WTC11 (cell line): ENCODE measurements at regions not wholly inside any gene's neighbourhood (a gene's known extent, or its start where the extent isn't known, plus 50 kb on each side); places are given as distances from the start of the nearest gene placed in this dataset.

ENCODE experiments used
- ATAC-seq: fragments of 200-7000 bp; cut with Tn5 transposase; 2 replicates; pipeline ENCODE4 v1.10.0; 2021; ENCODE audit warnings: mild to moderate bottlenecking, moderate library complexity
- CTCF ChIA-PET: fragments of 300-600 bp; sonication (Branson Sonifier 250); formaldehyde crosslinking; loops from one replicate; lab custom pipeline; 2021; ENCODE audit warnings: antibody characterized with exemption; lab: Charles Lee
- POLR2A ChIA-PET: fragments of 350-600 bp; sonication (Branson Sonifier 250); formaldehyde crosslinking; loops from one replicate; lab custom pipeline; 2021; ENCODE audit warnings: antibody characterized with exemption; lab: Charles Lee
- DNase-seq: peaks from one replicate; pipeline ENCODE4 v3.0.0; 2021; ENCODE audit warnings: low spot score
- H3K27ac Mint-ChIP-seq: 2 replicates; pipeline ENCODE4 v1.8.0; 2021; ENCODE audit warnings: mixed read lengths
- H3K27me3 Mint-ChIP-seq: 2 replicates; pipeline ENCODE4 v1.8.0; 2021; ENCODE audit warnings: low read depth, mild to moderate bottlenecking, moderate library complexity, mixed read lengths
- H3K36me3 Mint-ChIP-seq: 2 replicates; pipeline ENCODE4 v1.8.0; 2021; ENCODE audit warnings: mixed read lengths
- H3K4me1 Mint-ChIP-seq: 2 replicates; pipeline ENCODE4 v1.8.0; 2022; ENCODE audit warnings: mixed read lengths
- H3K4me3 Mint-ChIP-seq: 2 replicates; pipeline ENCODE4 v1.8.0; 2021; ENCODE audit warnings: mild to moderate bottlenecking, moderate library complexity, mixed read lengths
- H3K9me3 Mint-ChIP-seq: 2 replicates; pipeline ENCODE4 v1.8.0; 2021; ENCODE audit warnings: mixed read lengths
- NFATC4 ChIP-seq: fragments of 250-450 bp; sonication (Bioruptor Pico); IDR thresholded peaks from 2 replicates; pipeline ENCODE4 v1.9.0; 2021; ENCODE audit warnings: mild to moderate bottlenecking
- SOX15 ChIP-seq: fragments of 250-450 bp; sonication (Bioruptor Pico); IDR thresholded peaks from 2 replicates; pipeline ENCODE4 v1.9.0; 2021; ENCODE audit warnings: mild to moderate bottlenecking
- ZNF416 ChIP-seq: fragments of 250-450 bp; sonication (Bioruptor Pico); IDR thresholded peaks from 2 replicates; pipeline ENCODE4 v1.9.0; 2021; ENCODE audit warnings: mild to moderate bottlenecking, inconsistent platforms
- TF ChIP-seq, protein P1 (sequence below): sonication (generic); formaldehyde crosslinking; IDR thresholded peaks from 2 replicates; pipeline ENCODE4 v1.8.0; 2022; ENCODE audit warnings: mild to moderate bottlenecking, missing genetic modification reagents
- TF ChIP-seq, protein P2 (sequence below): sonication (generic); formaldehyde crosslinking; IDR thresholded peaks from 2 replicates; pipeline ENCODE4 v1.8.1; 2022; ENCODE audit warnings: low read depth, missing genetic modification reagents, borderline replicate concordance
- TF ChIP-seq, protein P3 (sequence below): sonication (generic); formaldehyde crosslinking; conservative IDR thresholded peaks from 2 replicates; pipeline ENCODE4 v1.8.1; 2023; ENCODE audit warnings: mild to moderate bottlenecking, low read depth, missing genetic modification reagents, moderate library complexity
- TF ChIP-seq, protein P4 (sequence below): fragments of 250-450 bp; sonication (Bioruptor Pico); IDR thresholded peaks from 2 replicates; pipeline ENCODE4 v1.9.0; 2021; ENCODE audit warnings: mild to moderate bottlenecking
- TF ChIP-seq, protein P5 (sequence below): sonication (generic); formaldehyde crosslinking; IDR thresholded peaks from 2 replicates; pipeline ENCODE4 v1.8.0; 2022; ENCODE audit warnings: mild to moderate bottlenecking, missing genetic modification reagents
- TF ChIP-seq, protein P6 (sequence below): fragments of 250-450 bp; sonication (Bioruptor Pico); IDR thresholded peaks from 2 replicates; pipeline ENCODE4 v1.9.0; 2021; ENCODE audit warnings: mild to moderate bottlenecking
- TF ChIP-seq, protein P7 (sequence below): fragments of 250-450 bp; sonication (Bioruptor Pico); conservative IDR thresholded peaks from 2 replicates; pipeline ENCODE4 v1.9.0; 2021; ENCODE audit warnings: mild to moderate bottlenecking
- TF ChIP-seq, protein P8 (sequence below): sonication (generic); formaldehyde crosslinking; IDR thresholded peaks from 2 replicates; pipeline ENCODE4 v1.8.0; 2023; ENCODE audit warnings: missing genetic modification reagents, mild to moderate bottlenecking, borderline replicate concordance

DNA sequence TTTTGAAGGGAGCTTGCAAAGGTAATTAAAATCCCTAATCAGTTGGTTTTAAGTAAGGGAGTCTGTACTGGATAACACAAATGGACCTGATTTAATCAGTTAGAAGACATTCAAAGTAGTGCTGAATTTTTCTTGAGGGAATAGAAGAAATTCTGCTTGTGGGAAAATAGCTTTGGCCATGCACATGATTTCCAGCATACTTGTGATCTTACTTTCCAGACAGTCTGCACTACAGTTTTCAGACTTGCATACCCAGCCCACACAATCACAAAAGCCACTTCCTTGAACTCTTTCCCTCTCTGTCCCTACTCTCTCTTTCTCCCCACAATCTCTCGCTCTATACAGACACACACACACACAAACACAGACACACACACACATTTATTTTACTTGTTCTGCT, 852.1 kb downstream of the PLA2G4A start:
- Mint-ChIP-seq H3K9me3 (no peaks in the 10 kb centered on the region), H3K4me3 (no peak overlapping the region), H3K36me3 (no peaks in the 10 kb centered on the region), H3K27me3 (no peaks in the 10 kb centered on the region), H3K27ac (no peak overlapping the region), H3K4me1 (no peaks in the 10 kb centered on the region)
- CTCF ChIA-PET, result no interaction called here
- POLR2A ChIA-PET, result no interaction called here
- no peak for TF ChIP-seq SOX15 (CRISPR knock-in tag)
- TF ChIP-seq, protein P1, sequence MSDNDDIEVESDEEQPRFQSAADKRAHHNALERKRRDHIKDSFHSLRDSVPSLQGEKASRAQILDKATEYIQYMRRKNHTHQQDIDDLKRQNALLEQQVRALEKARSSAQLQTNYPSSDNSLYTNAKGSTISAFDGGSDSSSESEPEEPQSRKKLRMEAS (CRISPR knock-in tag), result no peak
- TF ChIP-seq, protein P2, sequence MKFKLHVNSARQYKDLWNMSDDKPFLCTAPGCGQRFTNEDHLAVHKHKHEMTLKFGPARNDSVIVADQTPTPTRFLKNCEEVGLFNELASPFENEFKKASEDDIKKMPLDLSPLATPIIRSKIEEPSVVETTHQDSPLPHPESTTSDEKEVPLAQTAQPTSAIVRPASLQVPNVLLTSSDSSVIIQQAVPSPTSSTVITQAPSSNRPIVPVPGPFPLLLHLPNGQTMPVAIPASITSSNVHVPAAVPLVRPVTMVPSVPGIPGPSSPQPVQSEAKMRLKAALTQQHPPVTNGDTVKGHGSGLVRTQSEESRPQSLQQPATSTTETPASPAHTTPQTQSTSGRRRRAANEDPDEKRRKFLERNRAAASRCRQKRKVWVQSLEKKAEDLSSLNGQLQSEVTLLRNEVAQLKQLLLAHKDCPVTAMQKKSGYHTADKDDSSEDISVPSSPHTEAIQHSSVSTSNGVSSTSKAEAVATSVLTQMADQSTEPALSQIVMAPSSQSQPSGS (CRISPR knock-in tag), result no peak
- TF ChIP-seq, protein P3, sequence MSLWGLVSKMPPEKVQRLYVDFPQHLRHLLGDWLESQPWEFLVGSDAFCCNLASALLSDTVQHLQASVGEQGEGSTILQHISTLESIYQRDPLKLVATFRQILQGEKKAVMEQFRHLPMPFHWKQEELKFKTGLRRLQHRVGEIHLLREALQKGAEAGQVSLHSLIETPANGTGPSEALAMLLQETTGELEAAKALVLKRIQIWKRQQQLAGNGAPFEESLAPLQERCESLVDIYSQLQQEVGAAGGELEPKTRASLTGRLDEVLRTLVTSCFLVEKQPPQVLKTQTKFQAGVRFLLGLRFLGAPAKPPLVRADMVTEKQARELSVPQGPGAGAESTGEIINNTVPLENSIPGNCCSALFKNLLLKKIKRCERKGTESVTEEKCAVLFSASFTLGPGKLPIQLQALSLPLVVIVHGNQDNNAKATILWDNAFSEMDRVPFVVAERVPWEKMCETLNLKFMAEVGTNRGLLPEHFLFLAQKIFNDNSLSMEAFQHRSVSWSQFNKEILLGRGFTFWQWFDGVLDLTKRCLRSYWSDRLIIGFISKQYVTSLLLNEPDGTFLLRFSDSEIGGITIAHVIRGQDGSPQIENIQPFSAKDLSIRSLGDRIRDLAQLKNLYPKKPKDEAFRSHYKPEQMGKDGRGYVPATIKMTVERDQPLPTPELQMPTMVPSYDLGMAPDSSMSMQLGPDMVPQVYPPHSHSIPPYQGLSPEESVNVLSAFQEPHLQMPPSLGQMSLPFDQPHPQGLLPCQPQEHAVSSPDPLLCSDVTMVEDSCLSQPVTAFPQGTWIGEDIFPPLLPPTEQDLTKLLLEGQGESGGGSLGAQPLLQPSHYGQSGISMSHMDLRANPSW (CRISPR knock-in tag), result no peak
- no peak for ATAC-seq
- DNase-seq, result no peak

DNA sequence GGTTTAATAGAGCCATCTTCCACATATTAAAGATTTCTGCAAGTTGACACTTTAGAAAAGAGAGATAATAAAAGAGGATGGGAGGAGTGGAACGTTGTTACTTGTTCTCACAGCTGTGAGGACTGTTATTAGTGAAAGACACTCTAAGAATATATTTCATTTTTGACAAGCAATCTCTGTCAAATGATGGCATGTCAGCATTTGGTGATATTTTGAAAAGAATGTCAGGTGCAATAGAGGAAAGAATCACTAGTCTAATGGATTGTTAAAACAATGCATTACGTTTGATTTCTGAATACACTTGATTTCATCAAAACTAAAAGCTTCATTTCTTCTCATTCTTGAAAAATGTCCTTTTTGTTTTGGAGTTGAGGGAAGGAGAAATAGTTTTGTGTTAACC, 853.4 kb downstream of the PLA2G4A start:
- Mint-ChIP-seq H3K36me3 (no peaks in the 10 kb centered on the region), H3K27ac (no peak overlapping the region), H3K4me3 (no peak overlapping the region), H3K27me3 (no peaks in the 10 kb centered on the region), H3K4me1 (no peaks in the 10 kb centered on the region), H3K9me3 (no peaks in the 10 kb centered on the region)
- TF ChIP-seq, protein P4, sequence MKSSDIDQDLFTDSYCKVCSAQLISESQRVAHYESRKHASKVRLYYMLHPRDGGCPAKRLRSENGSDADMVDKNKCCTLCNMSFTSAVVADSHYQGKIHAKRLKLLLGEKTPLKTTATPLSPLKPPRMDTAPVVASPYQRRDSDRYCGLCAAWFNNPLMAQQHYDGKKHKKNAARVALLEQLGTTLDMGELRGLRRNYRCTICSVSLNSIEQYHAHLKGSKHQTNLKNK (CRISPR knock-in tag), result no peak
- TF ChIP-seq, protein P5, sequence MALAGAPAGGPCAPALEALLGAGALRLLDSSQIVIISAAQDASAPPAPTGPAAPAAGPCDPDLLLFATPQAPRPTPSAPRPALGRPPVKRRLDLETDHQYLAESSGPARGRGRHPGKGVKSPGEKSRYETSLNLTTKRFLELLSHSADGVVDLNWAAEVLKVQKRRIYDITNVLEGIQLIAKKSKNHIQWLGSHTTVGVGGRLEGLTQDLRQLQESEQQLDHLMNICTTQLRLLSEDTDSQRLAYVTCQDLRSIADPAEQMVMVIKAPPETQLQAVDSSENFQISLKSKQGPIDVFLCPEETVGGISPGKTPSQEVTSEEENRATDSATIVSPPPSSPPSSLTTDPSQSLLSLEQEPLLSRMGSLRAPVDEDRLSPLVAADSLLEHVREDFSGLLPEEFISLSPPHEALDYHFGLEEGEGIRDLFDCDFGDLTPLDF (CRISPR knock-in tag), result no peak
- TF ChIP-seq, protein P6, sequence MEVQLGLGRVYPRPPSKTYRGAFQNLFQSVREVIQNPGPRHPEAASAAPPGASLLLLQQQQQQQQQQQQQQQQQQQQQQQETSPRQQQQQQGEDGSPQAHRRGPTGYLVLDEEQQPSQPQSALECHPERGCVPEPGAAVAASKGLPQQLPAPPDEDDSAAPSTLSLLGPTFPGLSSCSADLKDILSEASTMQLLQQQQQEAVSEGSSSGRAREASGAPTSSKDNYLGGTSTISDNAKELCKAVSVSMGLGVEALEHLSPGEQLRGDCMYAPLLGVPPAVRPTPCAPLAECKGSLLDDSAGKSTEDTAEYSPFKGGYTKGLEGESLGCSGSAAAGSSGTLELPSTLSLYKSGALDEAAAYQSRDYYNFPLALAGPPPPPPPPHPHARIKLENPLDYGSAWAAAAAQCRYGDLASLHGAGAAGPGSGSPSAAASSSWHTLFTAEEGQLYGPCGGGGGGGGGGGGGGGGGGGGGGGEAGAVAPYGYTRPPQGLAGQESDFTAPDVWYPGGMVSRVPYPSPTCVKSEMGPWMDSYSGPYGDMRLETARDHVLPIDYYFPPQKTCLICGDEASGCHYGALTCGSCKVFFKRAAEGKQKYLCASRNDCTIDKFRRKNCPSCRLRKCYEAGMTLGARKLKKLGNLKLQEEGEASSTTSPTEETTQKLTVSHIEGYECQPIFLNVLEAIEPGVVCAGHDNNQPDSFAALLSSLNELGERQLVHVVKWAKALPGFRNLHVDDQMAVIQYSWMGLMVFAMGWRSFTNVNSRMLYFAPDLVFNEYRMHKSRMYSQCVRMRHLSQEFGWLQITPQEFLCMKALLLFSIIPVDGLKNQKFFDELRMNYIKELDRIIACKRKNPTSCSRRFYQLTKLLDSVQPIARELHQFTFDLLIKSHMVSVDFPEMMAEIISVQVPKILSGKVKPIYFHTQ (CRISPR knock-in tag), result no peak
- TF ChIP-seq ZNF416 (CRISPR knock-in tag), result no peak
- TF ChIP-seq, protein P7, sequence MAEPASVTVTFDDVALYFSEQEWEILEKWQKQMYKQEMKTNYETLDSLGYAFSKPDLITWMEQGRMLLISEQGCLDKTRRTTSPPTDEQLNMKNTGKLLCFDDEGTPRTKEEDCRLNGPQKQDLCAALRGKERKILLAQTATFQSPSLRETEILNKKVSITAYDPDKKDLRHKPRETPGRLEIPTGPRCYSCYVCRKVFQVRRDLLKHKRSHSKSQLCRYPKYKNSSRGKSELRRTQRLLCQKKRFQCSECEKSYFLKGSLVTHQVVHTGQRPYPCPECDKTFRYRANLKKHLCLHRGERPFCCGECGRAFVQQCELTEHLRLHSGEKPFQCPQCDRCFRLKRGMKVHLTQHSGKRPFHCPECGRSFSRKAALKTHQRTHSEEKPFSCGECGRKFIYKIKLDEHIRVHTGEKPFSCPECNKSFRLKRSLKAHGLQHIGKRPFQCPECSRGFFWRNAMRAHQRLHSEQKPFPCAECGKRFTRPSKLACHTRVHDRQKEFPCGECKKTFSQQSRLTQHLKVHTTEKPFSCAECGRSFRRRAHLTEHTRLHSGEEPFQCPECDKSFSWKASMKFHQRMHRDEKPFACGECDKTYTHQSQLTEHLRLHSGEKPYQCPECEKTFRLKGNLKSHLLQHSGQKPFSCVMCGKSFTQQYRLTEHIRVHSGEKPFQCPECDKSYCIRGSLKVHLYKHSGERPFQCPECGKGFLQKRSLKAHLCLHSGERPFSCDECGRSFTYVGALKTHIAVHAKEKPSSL (CRISPR knock-in tag), result no peak
- TF ChIP-seq NFATC4 (CRISPR knock-in tag), result no peak
- TF ChIP-seq, protein P8, sequence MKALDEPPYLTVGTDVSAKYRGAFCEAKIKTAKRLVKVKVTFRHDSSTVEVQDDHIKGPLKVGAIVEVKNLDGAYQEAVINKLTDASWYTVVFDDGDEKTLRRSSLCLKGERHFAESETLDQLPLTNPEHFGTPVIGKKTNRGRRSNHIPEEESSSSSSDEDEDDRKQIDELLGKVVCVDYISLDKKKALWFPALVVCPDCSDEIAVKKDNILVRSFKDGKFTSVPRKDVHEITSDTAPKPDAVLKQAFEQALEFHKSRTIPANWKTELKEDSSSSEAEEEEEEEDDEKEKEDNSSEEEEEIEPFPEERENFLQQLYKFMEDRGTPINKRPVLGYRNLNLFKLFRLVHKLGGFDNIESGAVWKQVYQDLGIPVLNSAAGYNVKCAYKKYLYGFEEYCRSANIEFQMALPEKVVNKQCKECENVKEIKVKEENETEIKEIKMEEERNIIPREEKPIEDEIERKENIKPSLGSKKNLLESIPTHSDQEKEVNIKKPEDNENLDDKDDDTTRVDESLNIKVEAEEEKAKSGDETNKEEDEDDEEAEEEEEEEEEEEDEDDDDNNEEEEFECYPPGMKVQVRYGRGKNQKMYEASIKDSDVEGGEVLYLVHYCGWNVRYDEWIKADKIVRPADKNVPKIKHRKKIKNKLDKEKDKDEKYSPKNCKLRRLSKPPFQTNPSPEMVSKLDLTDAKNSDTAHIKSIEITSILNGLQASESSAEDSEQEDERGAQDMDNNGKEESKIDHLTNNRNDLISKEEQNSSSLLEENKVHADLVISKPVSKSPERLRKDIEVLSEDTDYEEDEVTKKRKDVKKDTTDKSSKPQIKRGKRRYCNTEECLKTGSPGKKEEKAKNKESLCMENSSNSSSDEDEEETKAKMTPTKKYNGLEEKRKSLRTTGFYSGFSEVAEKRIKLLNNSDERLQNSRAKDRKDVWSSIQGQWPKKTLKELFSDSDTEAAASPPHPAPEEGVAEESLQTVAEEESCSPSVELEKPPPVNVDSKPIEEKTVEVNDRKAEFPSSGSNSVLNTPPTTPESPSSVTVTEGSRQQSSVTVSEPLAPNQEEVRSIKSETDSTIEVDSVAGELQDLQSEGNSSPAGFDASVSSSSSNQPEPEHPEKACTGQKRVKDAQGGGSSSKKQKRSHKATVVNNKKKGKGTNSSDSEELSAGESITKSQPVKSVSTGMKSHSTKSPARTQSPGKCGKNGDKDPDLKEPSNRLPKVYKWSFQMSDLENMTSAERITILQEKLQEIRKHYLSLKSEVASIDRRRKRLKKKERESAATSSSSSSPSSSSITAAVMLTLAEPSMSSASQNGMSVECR, result no peak
- CTCF ChIA-PET, result no interaction called here
- POLR2A ChIA-PET, result no interaction called here
- DNase-seq, result no peak
- ATAC-seq, result no peak
